Central memory CD8-positive, alpha-beta T cell (primary cell): ENCODE measurements at regions not wholly inside any gene's neighbourhood (a gene's known extent, or its start where the extent isn't known, plus 50 kb on each side); places are given as distances from the start of the nearest gene placed in this dataset.

Experiments used
- ATAC-seq: fragments of 150-1000 bp; cut with Tn5 transposase; replicated peaks from 2 replicates; pipeline ENCODE4 v1.10.0; 2022; ENCODE audit warnings: mild to moderate bottlenecking, moderate FRiP score, moderate number of reproducible peaks; ENCODE audit not compliant: poor library complexity, severe bottlenecking; ENCODE audit errors: extremely low read depth
- DNase-seq, 2 donors: peaks; one replicate each; pipeline ENCODE4 v3.0.0; 2021; ENCODE audit warnings: low spot score in 2 of 2
- H3K27ac Mint-ChIP-seq: one replicate; pipeline ENCODE4 v1.8.0; 2022; ENCODE audit warnings: low read depth, mild to moderate bottlenecking, moderate library complexity, mixed read lengths
- H3K27me3 Mint-ChIP-seq: one replicate; pipeline ENCODE4 v1.8.0; 2022; ENCODE audit warnings: mixed read lengths
- H3K36me3 Mint-ChIP-seq: one replicate; pipeline ENCODE4 v1.8.0; 2022; ENCODE audit warnings: mild to moderate bottlenecking, moderate library complexity, mixed read lengths; ENCODE audit not compliant: insufficient read depth
- H3K4me1 Mint-ChIP-seq: one replicate; pipeline ENCODE4 v1.8.0; 2022; ENCODE audit warnings: mixed read lengths
- H3K4me3 Mint-ChIP-seq: one replicate; pipeline ENCODE4 v1.8.0; 2022; ENCODE audit warnings: mild to moderate bottlenecking, moderate library complexity, mixed read lengths
- H3K9me3 Mint-ChIP-seq: one replicate; pipeline ENCODE4 v1.8.0; 2022; ENCODE audit warnings: mixed read lengths

DNA sequence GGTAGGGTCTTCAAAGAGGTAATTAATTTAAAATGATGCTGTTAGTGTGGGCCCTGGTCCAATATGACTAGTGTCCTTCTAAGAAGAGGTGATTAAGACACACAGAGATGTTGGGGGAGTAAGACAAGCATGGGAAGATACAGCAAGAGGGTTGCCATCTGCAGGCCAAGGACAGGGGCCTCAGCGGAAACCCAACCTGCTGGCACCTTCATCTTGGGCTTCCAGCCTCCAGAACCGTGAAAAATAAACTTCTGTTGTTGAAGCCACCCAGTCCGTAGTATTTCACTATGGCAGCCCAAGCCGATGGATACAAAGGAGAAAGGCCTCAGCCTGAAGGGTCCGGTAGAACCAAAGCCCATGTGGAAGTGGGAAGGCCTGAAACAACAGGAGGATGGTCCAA, 161.7 kb upstream of the UBE2E1 start:
- Mint-ChIP-seq H3K27ac (no peak overlapping the region), H3K4me1 (no peaks in the 10 kb centered on the region), H3K9me3 (no peaks in the 10 kb centered on the region), H3K4me3 (no peak overlapping the region), H3K36me3 (no peaks in the 10 kb centered on the region), H3K27me3 (peaks cover 25% of the 10 kb centered on the region)
- no peak for DNase-seq
- no peak for ATAC-seq

DNA sequence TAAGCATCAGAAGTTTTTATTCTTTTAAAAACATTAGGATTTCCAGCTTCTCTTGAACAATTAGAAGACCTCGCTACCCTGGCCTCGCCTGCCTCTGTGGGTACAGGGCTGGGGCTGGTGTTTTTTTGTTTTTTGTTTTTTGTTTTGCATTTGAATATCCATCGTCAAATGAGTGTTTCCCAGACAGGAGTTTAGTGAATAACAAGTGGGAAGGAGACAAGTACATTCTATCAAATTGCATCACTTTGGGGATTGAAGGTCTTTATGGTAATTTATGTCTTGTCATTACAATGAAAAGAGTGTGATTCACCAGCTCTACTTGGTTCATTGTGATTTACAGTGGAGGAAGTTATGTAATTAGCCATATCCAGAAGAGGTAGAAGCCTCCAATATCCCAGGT, 161.1 kb upstream of the UBE2E1 start:
- H3K27ac Mint-ChIP-seq = no peak overlapping the region
- no peaks in the 10 kb centered on the region for H3K36me3 Mint-ChIP-seq
- no peak overlapping the region for H3K4me3 Mint-ChIP-seq
- DNase-seq = no peak
- no peak for ATAC-seq
- H3K9me3 Mint-ChIP-seq = no peaks in the 10 kb centered on the region
- H3K4me1 Mint-ChIP-seq = no peaks in the 10 kb centered on the region
- H3K27me3 Mint-ChIP-seq = peaks cover 31% of the 10 kb centered on the region

DNA sequence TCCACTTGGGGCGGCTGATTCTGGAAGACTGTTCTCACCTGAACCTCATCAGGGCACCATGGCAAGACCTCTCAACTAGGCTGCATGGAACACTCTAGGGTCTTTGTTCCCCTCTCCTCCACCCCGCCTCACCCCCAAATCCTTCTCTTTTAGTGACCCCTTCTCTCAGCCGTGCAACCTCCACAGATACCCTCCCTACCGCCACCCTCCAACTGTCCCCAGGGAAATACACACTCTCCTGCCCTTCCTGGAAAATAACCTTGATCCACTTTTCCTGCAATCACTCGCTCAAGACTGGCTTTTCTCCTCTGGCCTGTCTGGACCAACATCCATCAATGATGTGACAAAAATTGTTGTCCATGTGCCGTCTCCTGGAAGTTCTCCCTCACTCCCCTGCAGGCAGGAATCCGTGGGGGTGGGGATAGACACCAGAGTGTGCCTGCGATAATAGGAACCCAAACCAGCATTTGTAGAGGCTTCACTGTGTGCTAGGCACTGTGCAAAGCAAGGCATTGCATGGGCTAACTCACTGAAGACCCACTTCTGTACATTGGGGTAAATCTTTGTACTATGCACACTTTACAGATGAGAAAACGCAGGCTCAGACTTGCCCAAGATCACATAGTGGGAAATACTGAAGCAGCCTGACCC, 160.1 kb upstream of the UBE2E1 start:
- Mint-ChIP-seq H3K4me1 (no peaks in the 10 kb centered on the region), H3K27me3 (peaks cover 41% of the 10 kb centered on the region), H3K4me3 (no peak overlapping the region), H3K9me3 (no peaks in the 10 kb centered on the region), H3K36me3 (no peaks in the 10 kb centered on the region), H3K27ac (no peak overlapping the region)
- ATAC-seq (no peak), DNase-seq (no peak)

DNA sequence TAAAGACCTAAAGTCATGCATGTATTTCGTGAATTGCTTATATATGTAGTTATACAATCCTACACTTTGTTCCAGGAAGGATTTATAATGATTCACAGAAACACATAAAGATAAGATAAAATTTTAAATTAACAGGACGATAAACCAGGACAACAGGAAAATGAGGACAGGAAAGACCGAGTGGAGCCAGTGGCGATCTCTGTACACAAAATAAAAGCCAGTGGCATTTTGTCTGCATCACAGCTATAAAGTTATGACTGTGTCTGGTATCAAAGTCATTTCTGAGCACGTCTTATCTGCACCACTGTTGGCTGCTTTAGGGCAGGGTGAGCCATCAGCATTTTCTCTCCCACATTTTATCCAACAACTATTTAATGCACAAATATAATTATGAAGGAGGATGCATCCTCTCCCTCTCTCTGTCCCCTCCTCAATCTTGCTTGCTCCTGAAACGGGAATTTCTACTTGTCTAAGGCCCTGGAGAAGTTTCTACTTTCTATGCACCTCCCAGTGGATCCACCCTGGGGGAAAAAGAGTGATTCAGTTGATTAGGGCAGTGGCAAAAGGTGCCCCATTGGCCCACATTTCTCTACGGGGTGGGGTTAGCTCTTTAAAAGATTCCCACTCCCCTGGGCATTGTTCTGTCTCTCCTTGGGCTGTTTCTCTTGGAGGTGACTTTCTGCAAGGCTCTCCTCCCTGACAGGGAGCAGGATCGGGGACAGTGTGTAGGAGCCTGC, 159.4 kb upstream of the UBE2E1 start:
- no peaks in the 10 kb centered on the region for H3K36me3 Mint-ChIP-seq
- no peak overlapping the region for H3K27ac Mint-ChIP-seq
- DNase-seq (no peak), ATAC-seq (no peak)
- no peak overlapping the region for H3K4me3 Mint-ChIP-seq
- H3K27me3 Mint-ChIP-seq = peaks cover 48% of the 10 kb centered on the region
- H3K4me1 Mint-ChIP-seq = no peaks in the 10 kb centered on the region
- H3K9me3 Mint-ChIP-seq = no peaks in the 10 kb centered on the region

DNA sequence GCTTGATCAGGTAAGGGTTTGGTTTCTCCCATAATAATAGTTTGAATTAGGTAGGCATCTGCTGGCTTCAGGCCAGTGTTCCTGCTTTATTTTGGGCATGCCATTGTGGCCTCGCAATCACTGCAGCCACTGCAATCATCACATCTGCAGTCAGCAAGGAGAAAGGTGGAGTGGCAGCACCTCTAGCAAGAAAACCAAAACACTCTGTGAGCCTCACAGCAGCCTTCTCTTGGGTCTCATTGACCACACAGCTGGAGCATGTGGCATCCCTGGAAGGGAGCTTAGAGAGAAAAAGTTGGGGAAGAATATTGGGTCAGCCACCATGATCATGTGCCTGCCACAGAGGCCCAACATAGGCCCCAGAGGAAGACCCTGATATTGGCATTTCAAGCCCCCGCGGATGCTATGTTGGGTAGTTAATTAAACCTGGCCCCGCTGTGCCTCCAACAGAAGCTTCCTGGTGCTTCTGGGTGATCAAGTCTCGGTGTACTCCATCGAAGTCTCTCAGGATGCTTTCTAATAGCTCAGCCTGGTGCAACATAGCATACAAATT, 158.0 kb upstream of the UBE2E1 start:
- Mint-ChIP-seq H3K27ac (no peak overlapping the region), H3K27me3 (peaks cover 55% of the 10 kb centered on the region)
- no peak for ATAC-seq

DNA sequence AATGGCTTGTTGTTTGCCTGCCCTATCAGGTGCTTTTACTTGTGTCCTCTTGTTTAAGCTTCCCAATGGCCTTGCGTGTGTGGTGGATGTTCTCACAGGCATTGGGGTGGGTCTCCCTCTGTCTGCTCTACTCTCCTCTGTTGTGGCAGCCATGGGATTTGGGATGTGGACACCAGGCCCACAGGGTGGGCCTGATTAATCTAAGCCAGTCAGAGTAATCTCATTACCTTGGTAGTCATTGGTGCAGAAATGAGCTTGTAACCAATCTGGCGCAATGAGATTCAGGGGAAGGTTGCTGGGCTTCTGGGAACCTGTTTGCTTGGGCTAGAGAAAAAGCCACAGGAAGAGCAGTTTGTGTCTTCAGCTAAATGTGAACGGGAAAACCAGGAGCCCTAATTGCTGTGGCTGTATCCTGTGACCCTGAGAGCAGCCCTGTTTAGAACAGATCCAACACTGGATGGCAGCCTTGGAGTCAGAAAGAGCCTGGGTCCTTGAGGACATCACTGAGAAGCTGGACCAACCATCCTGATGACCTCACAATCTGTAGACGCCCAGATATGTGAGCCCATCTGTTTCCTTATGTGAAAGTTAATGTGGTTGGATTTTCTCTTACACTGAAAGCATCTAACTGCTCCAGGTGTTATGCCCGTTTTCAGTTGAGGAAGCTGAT, 157.3 kb upstream of the UBE2E1 start:
- H3K36me3 Mint-ChIP-seq = no peaks in the 10 kb centered on the region
- H3K4me3 Mint-ChIP-seq = no peak overlapping the region
- H3K9me3 Mint-ChIP-seq = no peaks in the 10 kb centered on the region
- DNase-seq (no peak), ATAC-seq (no peak)
- H3K27ac Mint-ChIP-seq = no peak overlapping the region
- peaks cover 55% of the 10 kb centered on the region for H3K27me3 Mint-ChIP-seq
- no peaks in the 10 kb centered on the region for H3K4me1 Mint-ChIP-seq

More for the DNA sequence above, 158.0 kb upstream of the UBE2E1 start:
- Mint-ChIP-seq H3K9me3 (no peaks in the 10 kb centered on the region), H3K36me3 (no peaks in the 10 kb centered on the region), H3K4me1 (no peaks in the 10 kb centered on the region), H3K4me3 (no peak overlapping the region)
- no peak for DNase-seq

DNA sequence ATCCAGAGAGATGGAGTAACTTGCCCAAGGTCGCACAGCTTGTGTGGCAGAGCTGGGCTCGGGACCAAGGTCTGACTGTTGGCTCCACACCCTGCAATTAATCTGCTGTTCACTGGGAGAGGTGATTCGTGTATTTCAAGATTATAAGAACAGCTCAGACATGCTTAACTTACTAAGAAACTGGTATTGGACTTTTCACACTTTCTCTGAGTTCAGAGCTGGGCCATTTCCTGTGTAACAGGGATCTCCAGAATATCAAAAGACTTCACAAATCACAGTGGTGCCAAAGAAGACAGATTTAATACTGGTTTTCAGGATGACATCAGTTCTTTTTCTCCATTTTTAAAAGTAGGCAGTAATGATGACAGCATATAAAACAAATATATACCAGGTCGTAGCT, 156.8 kb upstream of the UBE2E1 start:
- ATAC-seq (no peak), DNase-seq (no peak)
- H3K27ac Mint-ChIP-seq = no peak overlapping the region

DNA sequence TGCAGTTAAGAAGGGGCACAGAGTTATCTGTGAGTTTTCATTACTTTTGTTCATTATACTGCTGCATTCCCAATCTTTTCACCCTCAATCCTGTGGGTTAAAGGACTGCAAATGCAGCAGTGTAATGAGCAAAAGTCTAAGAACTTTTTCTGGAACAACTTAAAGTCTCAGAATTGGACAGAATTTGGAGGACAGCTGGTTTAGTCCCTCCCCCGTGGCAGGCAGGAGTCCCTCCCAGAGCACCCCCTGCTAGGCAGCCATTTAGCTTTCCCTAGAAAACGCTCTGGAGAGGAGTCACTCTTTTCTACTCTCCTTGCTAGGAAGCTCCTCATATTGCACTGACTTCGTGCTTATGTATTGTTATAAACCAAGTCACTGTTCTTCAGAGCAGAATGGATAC, 156.3 kb upstream of the UBE2E1 start:
- no peak for DNase-seq
- Mint-ChIP-seq H3K27me3 (peaks cover 58% of the 10 kb centered on the region), H3K4me1 (no peaks in the 10 kb centered on the region), H3K27ac (no peak overlapping the region), H3K36me3 (no peaks in the 10 kb centered on the region), H3K9me3 (no peaks in the 10 kb centered on the region), H3K4me3 (no peak overlapping the region)
- no peak for ATAC-seq

More for the DNA sequence above, 156.8 kb upstream of the UBE2E1 start:
- Mint-ChIP-seq H3K4me1 (no peaks in the 10 kb centered on the region), H3K36me3 (no peaks in the 10 kb centered on the region), H3K27me3 (peaks cover 55% of the 10 kb centered on the region), H3K4me3 (no peak overlapping the region), H3K9me3 (no peaks in the 10 kb centered on the region)

DNA sequence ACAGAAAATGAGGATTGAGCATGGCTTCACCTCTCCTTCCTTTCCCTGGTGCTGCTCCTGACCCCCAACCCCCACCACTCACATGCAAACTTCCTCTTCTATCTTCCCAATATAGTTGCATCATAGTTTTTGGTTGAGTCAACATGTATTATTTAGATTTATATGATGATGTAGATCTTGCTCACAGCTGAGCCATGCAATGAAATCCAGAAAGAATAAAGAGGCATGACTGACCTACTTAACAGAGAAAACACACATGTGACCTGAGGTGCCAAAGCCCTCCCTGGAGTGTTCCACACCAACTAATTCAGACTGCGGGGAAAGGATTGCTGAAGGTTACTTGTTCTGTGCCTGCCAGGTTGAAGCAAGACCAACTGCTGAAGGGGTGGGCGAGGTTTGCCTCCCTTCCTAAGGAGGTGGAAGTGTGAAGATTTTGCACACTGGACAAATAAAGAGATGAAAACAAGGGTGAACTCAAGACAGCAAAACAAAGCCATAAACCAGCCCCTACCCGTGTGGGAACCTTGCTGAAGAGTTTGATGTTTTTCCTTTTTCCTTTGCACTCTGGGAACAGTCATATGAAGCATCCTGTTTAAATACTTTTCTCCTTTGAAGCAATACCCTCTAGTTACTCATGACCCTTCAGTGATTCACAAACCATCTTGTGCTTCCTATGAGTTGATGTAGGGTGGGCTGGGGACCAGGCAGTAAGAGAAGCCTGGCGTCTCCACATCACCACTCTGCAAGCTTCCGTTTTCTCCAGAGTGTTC, 155.2 kb upstream of the UBE2E1 start:
- Mint-ChIP-seq H3K36me3 (no peaks in the 10 kb centered on the region), H3K4me3 (no peak overlapping the region), H3K27ac (no peak overlapping the region), H3K4me1 (no peaks in the 10 kb centered on the region), H3K27me3 (peaks cover 53% of the 10 kb centered on the region), H3K9me3 (no peaks in the 10 kb centered on the region)
- ATAC-seq (no peak), DNase-seq (no peak)

DNA sequence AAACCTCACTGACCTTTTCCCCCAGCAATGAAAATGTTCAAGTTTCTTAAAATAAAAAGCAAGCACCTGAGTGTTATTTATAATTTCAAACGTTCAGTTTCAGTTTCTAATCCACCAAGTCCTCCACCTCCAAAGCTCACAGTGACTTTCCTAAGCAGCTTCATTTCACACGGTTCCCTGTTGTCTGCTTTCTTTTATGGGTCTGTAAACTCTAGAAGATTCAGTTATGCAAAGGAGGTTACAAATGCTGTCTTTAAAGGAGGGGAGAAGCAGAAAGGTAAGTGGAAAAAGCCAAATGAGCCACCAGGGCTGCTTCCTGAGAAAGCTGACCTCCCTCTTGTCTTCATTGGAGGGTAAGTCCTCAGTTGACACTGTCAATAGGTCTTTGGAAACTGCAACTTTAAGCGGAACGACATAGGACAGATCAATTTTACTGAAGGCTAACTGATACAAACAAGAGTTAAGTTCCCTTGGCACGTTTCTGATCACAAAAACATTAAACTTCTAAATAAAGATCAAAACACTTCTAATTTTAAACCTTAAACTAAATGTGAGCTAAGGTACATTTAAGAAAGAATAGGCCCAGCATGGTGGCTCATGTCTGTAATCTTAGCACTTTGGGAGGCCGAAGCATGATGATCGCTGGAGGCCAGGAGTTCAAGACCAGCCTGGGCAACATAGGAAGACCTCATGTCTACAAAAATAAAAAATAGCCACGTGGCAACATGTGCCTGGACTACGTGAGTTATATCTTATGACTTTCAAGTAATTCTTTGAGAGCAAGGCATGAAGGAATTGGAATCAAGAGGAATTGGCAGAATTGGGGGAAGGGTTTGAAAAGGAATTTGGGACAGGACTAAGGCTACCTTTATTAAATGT, 151.9 kb upstream of the UBE2E1 start:
- Mint-ChIP-seq H3K36me3 (no peaks in the 10 kb centered on the region), H3K4me1 (no peaks in the 10 kb centered on the region), H3K4me3 (no peak overlapping the region), H3K27me3 (peaks cover 51% of the 10 kb centered on the region), H3K27ac (no peak overlapping the region), H3K9me3 (peaks cover 6% of the 10 kb centered on the region)
- no peak for DNase-seq
- ATAC-seq = no peak

DNA sequence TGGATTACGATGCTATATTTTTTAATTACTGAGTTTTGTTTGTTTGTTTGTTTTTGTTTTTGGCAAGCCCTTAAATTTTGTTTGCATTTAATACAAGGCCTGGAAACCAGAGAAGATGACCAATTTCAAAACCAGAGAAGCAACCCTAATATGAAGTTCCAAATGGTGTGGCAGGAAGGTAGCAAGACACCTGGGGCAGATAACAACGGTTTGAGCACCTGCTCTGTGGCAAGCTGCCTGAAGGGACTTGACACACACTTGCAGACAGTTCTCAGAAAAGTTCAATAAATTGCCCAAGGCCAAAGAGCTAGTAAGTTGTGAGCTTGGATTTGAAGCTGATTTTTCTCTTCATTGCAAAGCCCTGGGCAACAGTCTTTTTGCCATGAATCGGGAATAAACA, 151.2 kb upstream of the UBE2E1 start:
- H3K4me3 Mint-ChIP-seq = no peak overlapping the region
- no peaks in the 10 kb centered on the region for H3K4me1 Mint-ChIP-seq
- H3K27ac Mint-ChIP-seq = no peak overlapping the region
- peaks cover 6% of the 10 kb centered on the region for H3K9me3 Mint-ChIP-seq
- ATAC-seq = no peak
- H3K36me3 Mint-ChIP-seq = no peaks in the 10 kb centered on the region
- DNase-seq = no peak
- H3K27me3 Mint-ChIP-seq = peaks cover 44% of the 10 kb centered on the region

DNA sequence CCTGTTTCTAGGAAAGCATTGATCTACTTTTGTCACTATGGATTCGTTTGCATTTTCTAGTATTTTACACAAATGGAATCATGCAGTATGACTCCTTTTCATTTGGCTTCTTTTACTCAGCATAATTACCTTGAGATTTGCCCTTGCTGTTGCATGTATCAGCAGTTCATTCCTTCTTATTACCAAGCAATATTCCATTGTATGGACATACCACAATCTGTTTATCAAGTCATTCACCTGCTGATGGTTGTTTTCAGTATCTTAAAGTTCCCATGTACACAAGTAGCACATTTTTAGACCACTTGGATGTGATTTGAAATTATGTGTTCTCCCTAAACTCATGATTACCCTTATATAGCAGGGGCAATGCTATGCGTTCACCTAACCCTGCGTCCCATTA, 150.0 kb upstream of the UBE2E1 start:
- Mint-ChIP-seq H3K4me3 (no peak overlapping the region), H3K9me3 (peaks cover 6% of the 10 kb centered on the region), H3K27me3 (peaks cover 32% of the 10 kb centered on the region), H3K4me1 (no peaks in the 10 kb centered on the region), H3K36me3 (no peaks in the 10 kb centered on the region), H3K27ac (no peak overlapping the region)
- ATAC-seq (no peak), DNase-seq (no peak)
